Fibroblast of lung (primary cell): ENCODE measurements at regions not wholly inside any gene's neighbourhood (a gene's known extent, or its start where the extent isn't known, plus 50 kb on each side); places are given as distances from the start of the nearest gene placed in this dataset.
A peak's percentile ranks its signal among the peaks of the same experiment; 100 is the strongest.

Source experiments
- DNase-seq, 2 donors: peaks; one replicate each; pipeline versions ENCODE4 v3.0.0 to v3.0.0-alpha.2; 2010; ENCODE audit warnings: low read depth in 2 of 2
- H2AFZ ChIP-seq: 2 replicates; pipeline ENCODE4 v1.5.1; 2012; ENCODE audit warnings: low read length, control low read depth, inconsistent platforms
- H3K27ac ChIP-seq: 2 replicates; pipeline ENCODE4 v1.5.1; 2011; ENCODE audit warnings: low read length, control low read depth; ENCODE audit not compliant: insufficient read depth
- H3K27me3 ChIP-seq: 2 replicates; pipeline ENCODE4 v1.5.1; 2011; ENCODE audit warnings: mild to moderate bottlenecking, low read length; ENCODE audit not compliant: control insufficient read depth, insufficient read depth
- H3K36me3 ChIP-seq: 2 replicates; pipeline ENCODE4 v1.5.1; 2011; ENCODE audit warnings: low read length; ENCODE audit not compliant: control insufficient read depth, insufficient read depth
- H3K4me1 ChIP-seq: 2 replicates; pipeline ENCODE4 v1.5.1; 2011; ENCODE audit warnings: low read length; ENCODE audit not compliant: control insufficient read depth, insufficient read depth; ENCODE audit errors: extremely low read depth
- H3K4me2 ChIP-seq: 2 replicates; pipeline ENCODE4 v1.5.1; 2011; ENCODE audit warnings: low read length, control low read depth; ENCODE audit not compliant: insufficient read depth; ENCODE audit errors: extremely low read depth
- H3K4me3 ChIP-seq, 4 experiments: fragments of 200-600 bp in 1 of 4; sonication (generic) in 1 of 4; replicated peaks in 1 of 4; 2 replicates each; pipeline ENCODE4 v1.5.1; 2011 to 2016; ENCODE audit warnings: low read length in 4 of 4, low read depth in 3 of 4, mild to moderate bottlenecking in 3 of 4, control low read depth in 2 of 4, inconsistent platforms in 1 of 4, mixed read lengths in 1 of 4; ENCODE audit not compliant: insufficient read depth in 1 of 4; ENCODE audit errors: control extremely low read depth in 1 of 4
- H3K79me2 ChIP-seq: 2 replicates; pipeline ENCODE4 v1.5.1; 2012; ENCODE audit warnings: mild to moderate bottlenecking, low read length, inconsistent platforms; ENCODE audit not compliant: control insufficient read depth, insufficient read depth
- H3K9ac ChIP-seq: 2 replicates; pipeline ENCODE4 v1.5.1; 2011; ENCODE audit warnings: mild to moderate bottlenecking, low read length, control low read depth; ENCODE audit not compliant: insufficient read depth
- H3K9me3 ChIP-seq: 2 replicates; pipeline ENCODE4 v1.5.1; 2012; ENCODE audit warnings: low read depth, low read length; ENCODE audit not compliant: control insufficient read depth, insufficient read depth
- H4K20me1 ChIP-seq: 2 replicates; pipeline ENCODE4 v1.5.1; 2011; ENCODE audit warnings: low read length; ENCODE audit not compliant: control insufficient read depth, insufficient read depth; ENCODE audit errors: extremely low read depth
- EZH2 ChIP-seq: IDR thresholded peaks from 2 replicates; pipeline ENCODE4 v1.5.1; 2012; ENCODE audit warnings: low read length, control low read depth, mild to moderate bottlenecking; ENCODE audit errors: missing control alignments
- TF ChIP-seq, protein P1 (sequence below), 2 donors: IDR thresholded peaks in 1 of 2; conservative IDR thresholded peaks in 1 of 2; 1 replicate in 1 of 2; 2 replicates in 1 of 2; pipeline ENCODE4 v1.5.1; 2011 to 2012; ENCODE audit warnings: low read length in 2 of 2, control low read depth in 1 of 2, inconsistent platforms in 1 of 2, low read depth in 1 of 2, mild to moderate bottlenecking in 1 of 2

DNA sequence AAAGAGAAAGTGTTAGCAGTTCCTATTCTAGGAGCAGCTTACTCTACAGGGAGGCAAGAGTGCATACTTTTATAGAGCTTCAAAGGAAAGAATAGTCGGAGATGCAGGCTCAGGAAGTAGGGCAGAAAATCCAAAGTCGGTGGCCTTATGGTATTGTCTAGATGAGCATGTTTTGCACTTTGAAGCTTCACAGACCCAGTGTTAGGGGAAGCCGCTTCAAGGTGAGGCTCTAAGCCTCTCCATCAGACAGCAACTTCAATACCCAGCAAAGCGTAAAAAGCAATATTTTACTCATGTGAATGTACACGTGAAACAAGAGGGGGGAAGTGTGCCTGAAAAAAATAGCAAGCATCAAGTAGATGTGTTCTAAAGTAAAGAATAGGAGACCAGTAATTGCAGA, 125.6 kb upstream of the RASGRP1 start:
- Histone ChIP-seq H3K9me3 (no peaks in the 10 kb centered on the region), H3K27ac (no peak overlapping the region), H3K9ac (no peak overlapping the region), H3K27me3 (no peaks in the 10 kb centered on the region), H3K4me2 (no peak overlapping the region), H3K79me2 (no peaks in the 10 kb centered on the region), H3K4me1 (no peaks in the 10 kb centered on the region), H3K36me3 (no peaks in the 10 kb centered on the region), H2AFZ (no peak overlapping the region), H3K4me3 (no peak overlapping the region), H4K20me1 (no peaks in the 10 kb centered on the region)
- TF ChIP-seq EZH2: no peak
- TF ChIP-seq, protein P1, sequence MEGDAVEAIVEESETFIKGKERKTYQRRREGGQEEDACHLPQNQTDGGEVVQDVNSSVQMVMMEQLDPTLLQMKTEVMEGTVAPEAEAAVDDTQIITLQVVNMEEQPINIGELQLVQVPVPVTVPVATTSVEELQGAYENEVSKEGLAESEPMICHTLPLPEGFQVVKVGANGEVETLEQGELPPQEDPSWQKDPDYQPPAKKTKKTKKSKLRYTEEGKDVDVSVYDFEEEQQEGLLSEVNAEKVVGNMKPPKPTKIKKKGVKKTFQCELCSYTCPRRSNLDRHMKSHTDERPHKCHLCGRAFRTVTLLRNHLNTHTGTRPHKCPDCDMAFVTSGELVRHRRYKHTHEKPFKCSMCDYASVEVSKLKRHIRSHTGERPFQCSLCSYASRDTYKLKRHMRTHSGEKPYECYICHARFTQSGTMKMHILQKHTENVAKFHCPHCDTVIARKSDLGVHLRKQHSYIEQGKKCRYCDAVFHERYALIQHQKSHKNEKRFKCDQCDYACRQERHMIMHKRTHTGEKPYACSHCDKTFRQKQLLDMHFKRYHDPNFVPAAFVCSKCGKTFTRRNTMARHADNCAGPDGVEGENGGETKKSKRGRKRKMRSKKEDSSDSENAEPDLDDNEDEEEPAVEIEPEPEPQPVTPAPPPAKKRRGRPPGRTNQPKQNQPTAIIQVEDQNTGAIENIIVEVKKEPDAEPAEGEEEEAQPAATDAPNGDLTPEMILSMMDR (conservative IDR thresholded peaks at IDR 0.05 in 1 of 2, IDR thresholded peaks at IDR 0.05 in 1 of 2; ENCODE audit: low read depth in 1 of 2, low read length in 2 of 2): no peak
- DNase-seq: no peak

DNA sequence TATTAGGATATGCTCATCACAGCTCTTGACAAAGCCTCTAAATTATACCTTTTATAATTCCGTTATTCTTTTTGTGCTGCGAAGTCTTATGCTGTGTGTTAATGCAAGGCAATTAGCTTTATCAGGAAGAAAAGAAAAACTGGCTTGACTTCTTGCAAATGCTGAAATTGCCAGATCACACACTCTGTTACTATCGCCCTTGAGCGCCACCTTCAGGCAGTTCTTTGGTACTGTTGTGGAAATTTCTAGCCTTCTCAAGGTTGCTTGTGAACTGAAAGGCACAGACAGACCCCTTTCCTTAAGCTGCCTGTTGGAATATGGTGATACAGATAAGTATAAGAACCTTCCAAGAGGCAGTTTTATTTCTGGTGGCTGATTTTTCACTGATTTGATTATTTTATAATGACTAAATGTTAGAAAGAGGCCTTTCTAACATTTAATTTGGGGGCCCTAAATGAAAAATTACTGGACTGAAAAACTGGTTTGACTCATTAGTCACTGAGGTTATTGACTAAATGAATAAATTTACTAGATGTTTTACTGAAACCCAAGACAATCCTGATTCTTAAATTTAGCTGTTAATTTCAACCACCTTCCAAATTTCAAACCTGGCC, 126.2 kb upstream of the RASGRP1 start:
- H3K4me2 ChIP-seq: no peak overlapping the region
- DNase-seq: peak; percentile 51 to 77
- TF ChIP-seq EZH2: no peak
- TF ChIP-seq, protein P1 (conservative IDR thresholded peaks at IDR 0.05 in 1 of 2, IDR thresholded peaks at IDR 0.05 in 1 of 2; ENCODE audit: low read depth in 1 of 2, low read length in 2 of 2): peak; percentile 79 to 93

DNA sequence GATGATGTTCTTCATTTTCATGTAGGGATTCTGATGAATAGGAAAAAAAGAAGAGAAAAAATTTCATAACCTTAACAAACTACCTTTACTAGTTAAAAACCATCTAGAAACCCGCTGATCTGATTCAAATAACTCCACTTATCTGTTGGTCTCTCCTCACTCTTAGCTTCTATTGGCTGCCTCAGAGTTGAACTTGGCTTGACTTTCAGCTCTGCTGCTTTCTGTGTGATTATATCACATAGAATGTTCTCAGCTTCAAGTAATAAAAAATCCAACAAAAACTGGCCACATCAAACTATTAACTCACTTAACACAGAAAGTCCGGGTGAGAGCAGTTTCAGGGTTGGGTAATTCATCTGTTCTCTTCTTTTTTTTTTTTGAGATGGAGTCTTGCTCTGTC, 126.8 kb upstream of the RASGRP1 start:
- H3K27me3 ChIP-seq: no peaks in the 10 kb centered on the region
- H3K9ac ChIP-seq: no peak overlapping the region
- H2AFZ ChIP-seq: no peak overlapping the region
- no peak overlapping the region for H3K27ac ChIP-seq
- H3K4me2 ChIP-seq: no peak overlapping the region
- no peaks in the 10 kb centered on the region for H4K20me1 ChIP-seq
- no peak for DNase-seq
- no peaks in the 10 kb centered on the region for H3K9me3 ChIP-seq
- H3K36me3 ChIP-seq: no peaks in the 10 kb centered on the region
- no peak for TF ChIP-seq EZH2
- TF ChIP-seq, protein P1 (conservative IDR thresholded peaks at IDR 0.05 in 1 of 2, IDR thresholded peaks at IDR 0.05 in 1 of 2; ENCODE audit: low read depth in 1 of 2, low read length in 2 of 2): no peak
- no peaks in the 10 kb centered on the region for H3K4me1 ChIP-seq
- H3K79me2 ChIP-seq: no peaks in the 10 kb centered on the region
- no peak overlapping the region for H3K4me3 ChIP-seq

More for the DNA sequence above, 126.2 kb upstream of the RASGRP1 start:
- Histone ChIP-seq H3K9ac (no peak overlapping the region), H3K4me1 (no peaks in the 10 kb centered on the region), H3K4me3 (no peak overlapping the region), H4K20me1 (no peaks in the 10 kb centered on the region), H2AFZ (no peak overlapping the region), H3K79me2 (no peaks in the 10 kb centered on the region), H3K9me3 (no peaks in the 10 kb centered on the region), H3K36me3 (no peaks in the 10 kb centered on the region), H3K27me3 (no peaks in the 10 kb centered on the region), H3K27ac (no peak overlapping the region)
